H1 (cell line): ENCODE measurements at regions not wholly inside any gene's neighbourhood (a gene's known extent, or its start where the extent isn't known, plus 50 kb on each side); places are given as distances from the start of the nearest gene placed in this dataset.

Experiments
- CTCF ChIA-PET: fragments of 300-600 bp; sonication (Branson Sonifier 250); formaldehyde crosslinking; loops from one replicate; lab custom pipeline; 2021; ENCODE audit not compliant: partially characterized antibody; lab: Charles Lee
- POLR2A ChIA-PET: fragments of 300-600 bp; sonication (Branson Sonifier 250); formaldehyde crosslinking; loops from one replicate; lab custom pipeline; 2021; ENCODE audit warnings: inconsistent platforms; ENCODE audit not compliant: partially characterized antibody; lab: Charles Lee
- DNase-seq, 2 experiments: peaks; one replicate each; pipeline versions ENCODE4 v3.0.0 to v3.0.0-alpha.2; 2010 to 2022; ENCODE audit warnings: low spot score in 2 of 2, low read depth in 1 of 2, mixed read lengths in 1 of 2
- FAIRE-seq: peaks from 2 replicates; lab custom pipeline; 2011; peaks lifted over from hg19 to GRCh38; lab: Jason Lieb, UNC
- H2AFZ ChIP-seq: 2 replicates; pipeline ENCODE4 v1.8.1; 2012; ENCODE audit warnings: low read length, inconsistent platforms
- H2AK5ac ChIP-seq: 2 replicates; pipeline ENCODE4 v1.6.1; 2013; ENCODE audit warnings: low read depth, low read length
- H2BK120ac ChIP-seq: replicated peaks from 2 replicates; pipeline ENCODE3; 2013; ENCODE audit warnings: low read depth, low read length, inconsistent platforms
- H2BK12ac ChIP-seq: 2 replicates; pipeline ENCODE4 v1.6.1; 2013; ENCODE audit warnings: low read depth, low read length
- H2BK15ac ChIP-seq: 2 replicates; pipeline ENCODE4 v1.6.1; 2013; ENCODE audit warnings: low read length
- H2BK20ac ChIP-seq: 2 replicates; pipeline ENCODE4 v1.6.1; 2013; ENCODE audit warnings: low read length
- H2BK5ac ChIP-seq: 2 replicates; pipeline ENCODE4 v1.6.1; 2013; ENCODE audit warnings: low read depth, low read length
- H3K14ac ChIP-seq: 2 replicates; pipeline ENCODE4 v1.6.1; 2013; ENCODE audit warnings: inconsistent platforms; ENCODE audit not compliant: insufficient read length
- H3K18ac ChIP-seq: 2 replicates; pipeline ENCODE4 v1.6.1; 2013; ENCODE audit warnings: low read length; ENCODE audit errors: extremely low read depth
- H3K23ac ChIP-seq: 2 replicates; pipeline ENCODE4 v1.6.1; 2013; ENCODE audit warnings: inconsistent platforms; ENCODE audit not compliant: insufficient read length
- H3K23me2 ChIP-seq: 2 replicates; pipeline ENCODE4 v1.6.1; 2013; ENCODE audit warnings: low read depth, low read length
- H3K27ac ChIP-seq: 2 replicates; pipeline ENCODE4 v1.6.1; 2011; ENCODE audit warnings: low read depth, low read length, inconsistent platforms
- H3K27me3 ChIP-seq, 4 experiments: replicated peaks in 1 of 4; 1 replicate in 1 of 4; 2 replicates in 3 of 4; pipeline versions ENCODE4 v1.6.1 to v1.8.1; 2011 to 2013; ENCODE audit warnings: low read length in 3 of 4, mild to moderate bottlenecking in 3 of 4, inconsistent platforms in 2 of 4, mixed read lengths in 2 of 4, moderate library complexity in 1 of 4; ENCODE audit not compliant: control insufficient read depth in 3 of 4, insufficient read depth in 3 of 4; ENCODE audit errors: extremely low read depth in 1 of 4
- H3K36me3 ChIP-seq, 4 experiments: 2 replicates each; pipeline versions ENCODE4 v1.6.1 to v1.8.1; 2011 to 2013; ENCODE audit warnings: mild to moderate bottlenecking in 4 of 4, low read length in 3 of 4, moderate library complexity in 2 of 4, control low read depth in 1 of 4, inconsistent platforms in 1 of 4; ENCODE audit not compliant: insufficient read depth in 4 of 4, control insufficient read depth in 2 of 4
- H3K4ac ChIP-seq: replicated peaks from 2 replicates; pipeline ENCODE3; 2013; ENCODE audit warnings: low read length, low read depth, mixed read lengths, inconsistent platforms; ENCODE audit not compliant: insufficient read length
- H3K4me1 ChIP-seq, 4 experiments: replicated peaks in 1 of 4; 1 replicate in 1 of 4; 2 replicates in 3 of 4; pipeline versions ENCODE4 v1.6.1 to v1.8.1; 2011 to 2013; ENCODE audit warnings: low read length in 3 of 4, inconsistent platforms in 2 of 4, mixed read lengths in 1 of 4; ENCODE audit not compliant: insufficient read depth in 4 of 4, control insufficient read depth in 3 of 4
- H3K4me2 ChIP-seq, 2 experiments: 2 replicates each; pipeline versions ENCODE4 v1.6.1 to v1.8.1; 2011 to 2013; ENCODE audit warnings: low read depth in 2 of 2, low read length in 2 of 2, control low read depth in 1 of 2, inconsistent platforms in 1 of 2, mild to moderate bottlenecking in 1 of 2; ENCODE audit not compliant: insufficient read depth in 1 of 2
- H3K4me3 ChIP-seq, 4 experiments: fragments of 200-600, 300-600 bp in 1 of 4; sonication (generic), shearing (Covaris generic), sonication (Bioruptor Twin) in 1 of 4; 2 replicates each; pipeline versions ENCODE4 v1.5.1 to v1.8.1; 2011 to 2016; ENCODE audit warnings: low read length in 4 of 4, low read depth in 3 of 4, control low read depth in 2 of 4, inconsistent platforms in 2 of 4, mild to moderate bottlenecking in 2 of 4, mixed read lengths in 1 of 4, moderate library complexity in 1 of 4; ENCODE audit not compliant: insufficient read depth in 2 of 4; ENCODE audit errors: extremely low read depth in 1 of 4
- H3K56ac ChIP-seq: replicated peaks from 2 replicates; pipeline ENCODE3; 2013; ENCODE audit warnings: low read depth, mild to moderate bottlenecking, mixed read lengths, low read length, inconsistent platforms; ENCODE audit not compliant: insufficient read length
- H3K79me1 ChIP-seq: 2 replicates; pipeline ENCODE4 v1.6.1; 2013; ENCODE audit warnings: low read depth, low read length, control low read depth
- H3K79me2 ChIP-seq, 2 experiments: 2 replicates each; pipeline versions ENCODE4 v1.6.1 to v1.8.1; 2012 to 2013; ENCODE audit warnings: low read length in 2 of 2, mild to moderate bottlenecking in 2 of 2, inconsistent platforms in 1 of 2; ENCODE audit not compliant: insufficient read depth in 2 of 2, control insufficient read depth in 1 of 2
- H3K9ac ChIP-seq, 4 experiments: replicated peaks in 1 of 4; 1 replicate in 1 of 4; 2 replicates in 3 of 4; pipeline versions ENCODE4 v1.6.1 to v1.8.1; 2011 to 2013; ENCODE audit warnings: low read depth in 3 of 4, low read length in 3 of 4, control low read depth in 2 of 4, mild to moderate bottlenecking in 2 of 4, moderate library complexity in 2 of 4, inconsistent platforms in 1 of 4; ENCODE audit errors: extremely low read depth in 1 of 4
- H3K9me3 ChIP-seq, 2 experiments: 2 replicates each; pipeline versions ENCODE4 v1.6.1 to v1.8.1; 2012 to 2013; ENCODE audit warnings: mild to moderate bottlenecking in 2 of 2, moderate library complexity in 2 of 2, control low read depth in 1 of 2, inconsistent platforms in 1 of 2, low read depth in 1 of 2, low read length in 1 of 2, mixed read lengths in 1 of 2; ENCODE audit not compliant: insufficient read depth in 2 of 2
- H4K20me1 ChIP-seq, 2 experiments: replicated peaks in 1 of 2; 2 replicates each; pipeline versions ENCODE3 to v1.8.1; 2011 to 2013; ENCODE audit warnings: inconsistent platforms in 2 of 2, low read length in 2 of 2, mild to moderate bottlenecking in 1 of 2; ENCODE audit not compliant: insufficient read depth in 2 of 2, control insufficient read depth in 1 of 2
- H4K5ac ChIP-seq: 2 replicates; pipeline ENCODE4 v1.6.1; 2013; ENCODE audit warnings: low read length, low read depth, mixed read lengths, inconsistent platforms; ENCODE audit not compliant: insufficient read length
- H4K8ac ChIP-seq: 2 replicates; pipeline ENCODE4 v1.8.0; 2013; ENCODE audit warnings: mild to moderate bottlenecking, moderate library complexity, low read length, inconsistent platforms; ENCODE audit not compliant: insufficient read depth; ENCODE audit errors: extremely low read depth
- H4K91ac ChIP-seq: replicated peaks from 2 replicates; pipeline ENCODE3; 2013; ENCODE audit warnings: low read length, mixed read lengths, inconsistent platforms; ENCODE audit not compliant: insufficient read length
- BACH1 ChIP-seq: IDR thresholded peaks from 2 replicates; pipeline ENCODE4 v1.6.1; 2012; ENCODE audit warnings: low read length, improper control_type of control experiment
- CBX5 ChIP-seq: fragments of 300-800, 300-1000 bp; sonication (generic); IDR thresholded peaks from 2 replicates; pipeline ENCODE4 v1.7.1; 2016; ENCODE audit warnings: antibody characterized with exemption, low read length, low read depth
- CTBP2 ChIP-seq: IDR thresholded peaks from 2 replicates; pipeline ENCODE4 v1.7.0; 2011; ENCODE audit warnings: borderline replicate concordance, mild to moderate bottlenecking, moderate library complexity, mixed read lengths, low read length; ENCODE audit not compliant: insufficient read depth, insufficient read length
- HDAC2 ChIP-seq, 2 experiments: fragments of 300-600 bp in 1 of 2; sonication (generic) in 1 of 2; IDR thresholded peaks; 2 replicates each; pipeline ENCODE4 v1.6.1; 2011 to 2012; ENCODE audit warnings: low read depth in 2 of 2, low read length in 2 of 2, mild to moderate bottlenecking in 2 of 2, moderate library complexity in 2 of 2, borderline replicate concordance in 1 of 2, inconsistent platforms in 1 of 2
- MAFK ChIP-seq: IDR thresholded peaks from 2 replicates; pipeline ENCODE4 v1.6.1; 2012; ENCODE audit warnings: low read depth, mild to moderate bottlenecking, improper control_type of control experiment, low read length
- PHF8 ChIP-seq: fragments of 200-600 bp; sonication (generic); conservative IDR thresholded peaks from 2 replicates; pipeline ENCODE4 v1.7.1; 2012; ENCODE audit warnings: low read depth, mild to moderate bottlenecking, inconsistent platforms, low read length, moderate library complexity
- POU5F1 ChIP-seq: IDR thresholded peaks from 2 replicates; pipeline ENCODE4 v1.6.1; 2011; ENCODE audit warnings: low read depth, mild to moderate bottlenecking, low read length, moderate library complexity
- RNF2 ChIP-seq: fragments of 200-900, 300-1000 bp; sonication (generic); IDR thresholded peaks from 2 replicates; pipeline ENCODE4 v1.7.1; 2016; ENCODE audit warnings: borderline replicate concordance, low read depth, mild to moderate bottlenecking, antibody characterized with exemption, low read length; ENCODE audit not compliant: poor library complexity, severe bottlenecking; ENCODE audit errors: missing control alignments
- SRF ChIP-seq: IDR thresholded peaks from 2 replicates; pipeline ENCODE4 v1.6.1; 2011; ENCODE audit warnings: mild to moderate bottlenecking, low read depth, low read length, moderate library complexity
- TAF7 ChIP-seq: optimal IDR thresholded peaks from 2 replicates; pipeline ENCODE3; 2011; ENCODE audit warnings: low read depth, mild to moderate bottlenecking, inconsistent platforms, low read length, moderate library complexity, borderline replicate concordance
- WGBS, 2 experiments: shearing (Covaris generic) in 1 of 2; methylation state at CpG; one replicate each; pipeline versions ENCODE4 v1.1.6 to v1.1.7; 2013 to 2015; ENCODE audit warnings: low lambda C conversion rate in 2 of 2, mixed read lengths in 2 of 2, inconsistent platforms in 1 of 2, low coverage in 1 of 2, missing lambda C conversion rate in 1 of 2; ENCODE audit not compliant: insufficient replicate concordance in 2 of 2, insufficient coverage in 1 of 2, insufficient read length in 1 of 2; ENCODE audit errors: extremely low coverage in 1 of 2, missing lambda C conversion rate in 1 of 2; 5-methylcytosine and 5-hydroxymethylcytosine counted together

- H2AFZ ChIP-seq, result no peak overlapping the region
- H3K23me2 ChIP-seq, result no peaks in the 10 kb centered on the region
- no peak overlapping the region for H3K56ac ChIP-seq
- no peaks in the 10 kb centered on the region for H3K9me3 ChIP-seq
- no peak overlapping the region for H4K5ac ChIP-seq
- no peak overlapping the region for H2AK5ac ChIP-seq
- H2BK15ac ChIP-seq, result no peak overlapping the region
- H3K18ac ChIP-seq, result no peak overlapping the region
- no peaks in the 10 kb centered on the region for H3K36me3 ChIP-seq
- H2BK5ac ChIP-seq, result no peak overlapping the region
- H3K23ac ChIP-seq, result no peak overlapping the region
- no peak overlapping the region for H3K9ac ChIP-seq
- no peak overlapping the region for H3K4me2 ChIP-seq
- ChIA-PET CTCF (interaction anchor here (0.7 kb wide), 1 partner anchor 10 kb away, joined by 3 read pairs; no protein-coding TSS in a partner anchor), POLR2A (no interaction called here)
- H4K8ac ChIP-seq, result no peak overlapping the region
- no peak overlapping the region for H3K27ac ChIP-seq
- H3K4me1 ChIP-seq, result no peaks in the 10 kb centered on the region; a peak in 1 of 7 replicates
- no peaks in the 10 kb centered on the region for H3K79me1 ChIP-seq
- WGBS, 2 experiments, result 91% methylated on average over 2 of the region's 2 CpGs; no CpG with 5 or more reads in 1 of the 2 experiments
- no peak overlapping the region for H4K91ac ChIP-seq
- DNase-seq (no peak), FAIRE-seq (no peak)
- H3K79me2 ChIP-seq, result no peaks in the 10 kb centered on the region
- H3K27me3 ChIP-seq, result peaks cover 0 to 1% (median 0%) of the 10 kb centered on the region in 4 experiments; a peak in 1 of 7 replicates
- no peak for TF ChIP-seq RNF2
- no peak for TF ChIP-seq SRF
- TF ChIP-seq PHF8, result no peak
- no peak for TF ChIP-seq CBX5
- no peak for TF ChIP-seq TAF7
- no peak for TF ChIP-seq POU5F1
- no peak for TF ChIP-seq MAFK
- TF ChIP-seq BACH1, result no peak
- no peak for TF ChIP-seq CTBP2
- no peak for TF ChIP-seq HDAC2 (IDR thresholded peaks at IDR 0.05; ENCODE audit: borderline replicate concordance in 1 of 2, low read depth in 2 of 2, low read length in 2 of 2)
- H3K14ac ChIP-seq, result no peak overlapping the region
- no peak overlapping the region for H2BK12ac ChIP-seq
- H2BK20ac ChIP-seq, result no peak overlapping the region
- no peaks in the 10 kb centered on the region for H4K20me1 ChIP-seq
- H2BK120ac ChIP-seq, result no peak overlapping the region
- H3K4ac ChIP-seq, result no peak overlapping the region
- H3K4me3 ChIP-seq, result no peak overlapping the region
Measured at GRCh38 chr7:118054529-118054928, 129.4 kb upstream of the LSM8 start.
